Calu3 (cell line): ENCODE measurements at regions not wholly inside any gene's neighbourhood (a gene's known extent, or its start where the extent isn't known, plus 50 kb on each side); places are given as distances from the start of the nearest gene placed in this dataset.

Experiments
- BruUV-seq: library from RNA; stranded (reverse); fragments of 400-500 nt; replicated peaks from 2 replicates; lab custom pipeline; 2021; lab: Mats Ljungman, UMichigan
- CTCF ChIA-PET: fragments of 300-600 bp; sonication (Branson Sonifier 250); formaldehyde crosslinking; loops from one replicate; lab custom pipeline; 2022; ENCODE audit warnings: antibody characterized with exemption; lab: Charles Lee
- DNase-seq: peaks from one replicate; pipeline ENCODE4 v3.0.0; 2022
- H3K27ac Mint-ChIP-seq: one replicate; pipeline ENCODE4 v1.8.0; 2022; ENCODE audit warnings: mixed read lengths; ENCODE audit not compliant: unreplicated experiment
- H3K27me3 Mint-ChIP-seq: one replicate; pipeline ENCODE4 v1.8.0; 2022; ENCODE audit warnings: mixed read lengths; ENCODE audit not compliant: unreplicated experiment
- H3K36me3 Mint-ChIP-seq: one replicate; pipeline ENCODE4 v1.8.0; 2022; ENCODE audit warnings: mild to moderate bottlenecking, moderate library complexity, mixed read lengths; ENCODE audit not compliant: insufficient read depth, unreplicated experiment
- H3K4me1 Mint-ChIP-seq: one replicate; pipeline ENCODE4 v1.8.0; 2022; ENCODE audit warnings: mild to moderate bottlenecking, low read depth, mixed read lengths; ENCODE audit not compliant: unreplicated experiment
- H3K4me3 Mint-ChIP-seq: one replicate; pipeline ENCODE4 v1.8.0; 2022; ENCODE audit warnings: mild to moderate bottlenecking, low read depth, moderate library complexity, mixed read lengths; ENCODE audit not compliant: unreplicated experiment
- H3K9me3 Mint-ChIP-seq: one replicate; pipeline ENCODE4 v1.8.0; 2022; ENCODE audit warnings: low read depth, mixed read lengths; ENCODE audit not compliant: unreplicated experiment
- CTCF ChIP-seq: fragments of 200-600 bp; IDR thresholded peaks from one replicate; pipeline ENCODE4 v1.8.0; 2022; ENCODE audit warnings: antibody characterized with exemption; ENCODE audit not compliant: unreplicated experiment
- intact Hi-C: fragments of 100-400 bp; cut with micrococcal nuclease; formaldehyde crosslinking; loops from one replicate; pipeline ENCODE4 v1.10.0; 2022; ENCODE audit not compliant: unreplicated experiment

GRCh38 chr11:64458997-64459396 is 96.7 kb upstream of the SLC22A11 start:
- Mint-ChIP-seq H3K36me3 (no peaks in the 10 kb centered on the region), H3K27ac (no peak overlapping the region), H3K4me3 (no peak overlapping the region), H3K4me1 (no peaks in the 10 kb centered on the region), H3K27me3 (peaks cover 90% of the 10 kb centered on the region), H3K9me3 (no peaks in the 10 kb centered on the region)
- no peak for TF ChIP-seq CTCF
- CTCF ChIA-PET, result no interaction called here
- DNase-seq, result no peak
- no TSS peak for BruUV-seq
- intact Hi-C loops, result no loop called here

GRCh38 chr11:64459609-64460008 is 96.1 kb upstream of the SLC22A11 start:
- CTCF ChIA-PET, result no interaction called here

GRCh38 chr11:64461081-64461480 is 94.7 kb upstream of the SLC22A11 start:
- Mint-ChIP-seq H3K4me3 (no peak overlapping the region), H3K4me1 (no peaks in the 10 kb centered on the region), H3K27me3 (peaks cover 93% of the 10 kb centered on the region), H3K36me3 (no peaks in the 10 kb centered on the region), H3K27ac (no peak overlapping the region), H3K9me3 (no peaks in the 10 kb centered on the region)
- no peak for TF ChIP-seq CTCF
- no TSS peak for BruUV-seq
- CTCF ChIA-PET, result no interaction called here
- DNase-seq, result no peak
- intact Hi-C loops, result no loop called here

More at GRCh38 chr11:64459609-64460008, 96.1 kb upstream of the SLC22A11 start:
- H3K4me1 Mint-ChIP-seq, result no peaks in the 10 kb centered on the region
- no peak for DNase-seq
- H3K27me3 Mint-ChIP-seq, result peaks cover 93% of the 10 kb centered on the region
- no peak overlapping the region for H3K27ac Mint-ChIP-seq
- no TSS peak for BruUV-seq
- H3K4me3 Mint-ChIP-seq, result no peak overlapping the region
- H3K9me3 Mint-ChIP-seq, result no peaks in the 10 kb centered on the region
- no peak for TF ChIP-seq CTCF
- intact Hi-C loops, result no loop called here
- no peaks in the 10 kb centered on the region for H3K36me3 Mint-ChIP-seq

- CTCF ChIA-PET, result no interaction called here
- BruUV-seq, result no TSS peak
- Mint-ChIP-seq H3K27ac (no peak overlapping the region), H3K27me3 (peaks cover 88% of the 10 kb centered on the region), H3K9me3 (no peaks in the 10 kb centered on the region), H3K36me3 (no peaks in the 10 kb centered on the region), H3K4me3 (no peak overlapping the region), H3K4me1 (no peaks in the 10 kb centered on the region)
- TF ChIP-seq CTCF, result no peak
- DNase-seq, result no peak
- intact Hi-C loops, result no loop called here
Measured at GRCh38 chr11:64466115-64466718, 89.5 kb upstream of the SLC22A11 start.
